HuH-7.5 (cell line): ENCODE measurements at regions not wholly inside any gene's neighbourhood (a gene's known extent, or its start where the extent isn't known, plus 50 kb on each side); places are given as distances from the start of the nearest gene placed in this dataset.

Source experiments
- DNase-seq: peaks from one replicate; pipeline ENCODE4 v3.0.0; 2011; ENCODE audit warnings: low spot score

GRCh38 chr20:34163307-34163706, 51.3 kb upstream of the EIF2S2 start:
- DNase-seq = no peak

- no peak for DNase-seq
Measured at GRCh38 chr20:34164381-34164984, 52.4 kb upstream of the EIF2S2 start.

GRCh38 chr20:34165018-34165619, 53.1 kb upstream of the EIF2S2 start:
- DNase-seq = no peak

- DNase-seq = no peak
Measured at GRCh38 chr20:34171640-34172039, 59.6 kb upstream of the EIF2S2 start.

GRCh38 chr20:34172926-34173325, 60.9 kb upstream of the EIF2S2 start:
- no peak for DNase-seq

GRCh38 chr20:34175079-34175478, 63.0 kb upstream of the EIF2S2 start:
- DNase-seq = no peak

GRCh38 chr20:34175879-34176278, 63.8 kb upstream of the EIF2S2 start:
- no peak for DNase-seq

- DNase-seq = no peak
Measured at GRCh38 chr20:34177052-34177451, 64.2 kb upstream of the ASIP start.

GRCh38 chr20:34179637-34180360, 61.4 kb upstream of the ASIP start:
- no peak for DNase-seq

- DNase-seq = no peak
Measured at GRCh38 chr20:34180460-34181120, 60.6 kb upstream of the ASIP start.

GRCh38 chr20:34181484-34181883, 59.7 kb upstream of the ASIP start:
- DNase-seq = no peak

GRCh38 chr20:34185766-34186620, 55.2 kb upstream of the ASIP start:
- DNase-seq = no peak

- no peak for DNase-seq
Measured at GRCh38 chr20:34189572-34190163, 51.6 kb upstream of the ASIP start.

GRCh38 chr20:34190262-34190661, 51.0 kb upstream of the ASIP start:
- no peak for DNase-seq

- peak; percentile 91 for DNase-seq
Measured at GRCh38 chr20:34190679-34191090, 50.5 kb upstream of the ASIP start.
